Activated CD8-positive, alpha-beta memory T cell treated with anti-CD3 and anti-CD28 coated beads, Interleukin-2, amount 50 U/mL, for 1 hour (primary cell): ENCODE measurements at regions not wholly inside any gene's neighbourhood (a gene's known extent, or its start where the extent isn't known, plus 50 kb on each side); places are given as distances from the start of the nearest gene placed in this dataset.

Experiments used
- DNase-seq: peaks from one replicate; pipeline ENCODE4 v3.0.0-alpha.2; 2020; ENCODE audit errors: extremely low read depth

DNA sequence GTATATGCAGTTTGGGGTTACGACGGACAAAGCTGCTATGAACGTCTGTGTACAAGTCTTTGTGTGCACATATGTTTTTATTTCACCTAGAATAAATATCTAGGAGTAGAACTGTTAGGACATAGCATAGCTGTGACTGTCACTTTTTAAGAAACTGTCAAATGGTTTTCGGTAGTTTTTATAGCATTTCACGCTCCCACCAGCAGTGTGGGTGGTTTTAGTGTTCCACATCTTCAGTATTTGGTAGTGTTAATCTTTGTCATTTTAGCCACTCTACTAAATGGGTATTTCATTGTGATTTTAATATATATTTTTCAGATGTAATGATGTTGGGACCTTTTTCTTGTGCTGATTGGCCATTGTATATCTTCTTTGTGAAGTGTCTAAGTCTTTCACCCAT, 109.1 kb upstream of the BCAT1 start:
- DNase-seq: no peak

DNA sequence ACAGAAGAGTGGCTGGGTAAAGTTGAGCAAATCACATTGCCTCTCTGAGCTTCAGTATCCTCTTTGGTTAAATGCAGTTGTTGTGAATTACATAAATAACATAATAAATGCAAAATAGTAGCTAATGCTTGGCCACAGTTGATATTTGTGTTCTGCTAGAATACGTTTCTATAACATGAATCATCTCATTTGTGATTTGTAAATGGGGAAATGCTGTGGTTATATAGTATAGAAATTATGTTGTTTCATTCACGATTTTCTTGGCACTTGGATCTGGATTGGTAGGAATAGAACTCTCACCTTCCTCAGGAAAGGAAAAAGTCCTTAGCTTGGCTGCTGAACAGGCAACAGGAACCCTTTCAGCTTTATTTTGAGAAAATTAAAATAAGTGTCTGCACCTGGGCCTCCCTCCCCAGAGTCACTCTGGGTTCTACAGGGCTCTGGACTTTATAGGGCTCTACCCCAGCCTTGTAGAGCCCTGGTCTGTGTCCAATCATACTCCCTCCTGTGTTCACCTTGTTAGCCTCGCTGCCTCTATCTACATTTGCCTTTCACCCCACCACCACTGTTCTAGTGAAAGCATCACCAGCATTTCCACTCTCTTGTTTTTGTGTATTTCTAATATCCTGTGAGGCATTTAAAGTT, 107.7 kb upstream of the BCAT1 start:
- no peak for DNase-seq

DNA sequence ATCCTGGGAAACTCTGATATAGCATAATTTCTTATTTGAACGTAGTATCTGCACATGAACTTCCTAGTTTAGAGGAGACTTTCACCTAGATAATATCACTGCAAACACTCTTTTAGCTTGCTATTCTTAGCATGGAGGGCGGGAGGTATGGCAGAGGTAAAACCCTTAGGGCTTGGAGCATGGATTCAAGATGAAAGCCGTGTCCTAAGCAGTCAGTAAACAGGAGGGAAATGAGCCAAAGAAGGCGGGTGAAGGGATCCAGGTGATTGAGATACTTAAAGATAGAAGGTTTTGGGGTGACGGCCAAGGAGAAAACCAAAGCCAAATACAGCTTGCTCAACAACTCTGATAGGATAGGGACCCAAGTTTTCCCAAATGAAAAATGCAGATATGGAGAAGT, 107.1 kb upstream of the BCAT1 start:
- DNase-seq: no peak

DNA sequence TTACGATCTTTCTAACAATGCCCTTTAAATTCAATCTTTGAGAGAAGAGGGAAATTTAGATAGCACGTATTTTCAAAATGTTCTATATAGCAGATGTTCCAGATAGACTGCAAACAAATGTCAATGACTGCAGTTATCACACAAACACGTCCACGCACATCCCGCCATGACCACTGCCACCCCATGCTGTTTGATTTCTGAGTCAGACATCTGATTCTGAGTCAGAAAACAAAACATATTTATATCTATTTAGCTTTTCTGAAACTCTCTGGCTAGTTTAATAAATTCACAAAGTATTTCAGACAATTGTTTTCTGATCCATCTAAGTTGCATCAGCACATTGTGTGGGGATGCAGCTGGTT, 105.9 kb upstream of the BCAT1 start:
- DNase-seq: peak; percentile 17

DNA sequence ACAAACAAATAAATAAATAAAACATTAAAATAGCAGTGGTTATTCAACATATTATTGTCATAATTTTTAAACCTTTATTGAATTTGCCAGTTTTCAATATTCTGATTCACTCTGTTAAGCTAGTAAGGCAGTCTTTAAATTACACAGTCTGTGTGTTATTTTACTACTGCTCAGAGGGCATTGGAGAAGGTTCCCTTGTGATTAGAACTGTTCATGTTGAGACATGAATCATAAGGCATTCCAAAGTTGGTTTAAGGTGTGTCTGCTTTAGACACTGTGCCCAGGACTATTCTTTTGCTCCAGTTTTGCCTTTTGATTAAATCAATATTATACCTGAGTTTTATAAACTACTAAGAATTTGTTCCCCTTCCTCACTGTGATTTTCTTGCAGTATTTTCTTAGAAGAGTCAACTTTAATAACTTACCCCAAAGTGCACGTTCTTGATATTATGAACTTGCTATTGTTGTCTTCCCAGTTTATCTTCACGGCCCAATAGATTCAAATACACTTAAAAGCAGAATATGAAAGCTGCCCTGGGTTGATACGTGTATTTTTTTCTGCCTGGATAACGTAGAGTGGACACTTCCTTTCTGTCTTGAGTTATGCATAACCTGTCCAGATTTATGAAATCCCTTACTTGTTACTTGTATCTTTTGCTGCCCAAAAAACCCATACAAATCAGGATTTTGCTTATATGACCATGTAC, 105.3 kb upstream of the BCAT1 start:
- DNase-seq: no peak

DNA sequence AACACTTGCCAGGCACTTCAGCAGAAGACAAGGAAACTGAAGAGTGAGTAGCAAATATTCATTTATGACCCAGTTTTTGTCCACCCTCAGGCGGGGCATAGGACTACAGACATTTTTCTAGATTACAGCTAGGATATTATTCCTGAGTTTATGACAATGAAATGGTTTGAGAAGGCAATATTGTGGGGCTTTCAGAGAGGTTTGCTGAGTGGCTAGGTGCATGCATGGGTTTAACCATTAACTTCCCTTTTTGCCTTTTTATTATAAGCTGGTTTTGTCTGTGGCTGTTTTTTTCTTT, 104.0 kb upstream of the BCAT1 start:
- no peak for DNase-seq

DNA sequence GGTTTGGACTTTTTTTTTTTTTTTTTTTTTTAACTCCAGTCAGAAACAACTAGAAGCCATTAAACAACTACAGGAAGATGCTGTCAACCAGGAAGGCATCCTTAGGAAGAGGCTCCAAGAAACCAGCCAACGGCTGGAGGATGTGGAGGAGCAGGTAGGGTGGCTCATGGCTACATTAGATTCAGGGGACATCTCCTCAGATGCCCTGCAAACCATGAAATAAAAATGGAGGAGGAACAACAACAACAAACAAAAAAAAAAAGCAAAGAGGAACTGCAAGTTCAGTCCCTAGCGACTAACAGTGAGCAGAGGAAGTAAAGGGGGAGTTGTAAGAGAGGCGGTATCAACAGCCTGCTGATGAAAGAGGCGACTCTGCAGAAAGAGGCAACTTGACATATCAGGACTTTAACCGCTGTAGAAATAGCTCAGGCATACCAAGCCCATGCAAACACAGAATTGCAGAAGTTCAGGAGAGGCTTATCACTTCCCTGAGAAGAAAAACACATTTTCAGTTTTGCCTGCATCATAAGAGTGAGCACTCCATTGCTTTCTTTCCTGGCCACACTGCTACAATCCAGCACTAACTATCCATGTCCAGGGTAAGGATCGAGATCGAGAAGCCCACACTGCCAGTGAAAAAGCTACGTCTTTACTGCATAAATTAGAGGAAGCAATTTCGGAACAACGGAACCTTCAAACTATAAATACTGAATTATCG, 103.5 kb upstream of the BCAT1 start:
- peak; percentile 24 for DNase-seq

DNA sequence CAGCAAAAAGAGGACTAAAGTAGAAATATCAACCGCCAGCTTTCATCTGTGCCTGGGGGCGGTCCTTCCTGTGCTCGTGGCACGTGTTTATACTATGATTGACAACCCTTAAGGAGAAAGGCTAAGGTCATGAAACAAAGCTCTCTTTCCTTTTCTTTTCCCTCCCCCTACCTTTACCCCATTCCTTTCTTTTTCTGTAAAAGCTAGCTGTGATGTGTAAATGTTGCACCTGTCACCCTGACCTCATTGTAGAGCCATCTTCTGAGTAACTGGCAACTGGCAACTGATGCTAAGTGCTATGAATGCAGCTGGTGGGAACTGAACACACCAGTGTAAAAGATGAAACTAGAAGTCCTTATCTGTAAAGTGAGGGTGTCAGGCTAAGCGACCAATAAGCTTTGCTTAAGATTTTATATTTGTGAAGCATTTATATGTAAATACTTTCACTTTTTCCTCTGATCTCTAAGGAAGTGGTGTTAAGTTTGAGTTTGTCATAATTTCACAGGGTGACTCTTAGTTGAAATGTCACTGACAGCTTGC, 102.8 kb upstream of the BCAT1 start:
- DNase-seq: peak; percentile 19

DNA sequence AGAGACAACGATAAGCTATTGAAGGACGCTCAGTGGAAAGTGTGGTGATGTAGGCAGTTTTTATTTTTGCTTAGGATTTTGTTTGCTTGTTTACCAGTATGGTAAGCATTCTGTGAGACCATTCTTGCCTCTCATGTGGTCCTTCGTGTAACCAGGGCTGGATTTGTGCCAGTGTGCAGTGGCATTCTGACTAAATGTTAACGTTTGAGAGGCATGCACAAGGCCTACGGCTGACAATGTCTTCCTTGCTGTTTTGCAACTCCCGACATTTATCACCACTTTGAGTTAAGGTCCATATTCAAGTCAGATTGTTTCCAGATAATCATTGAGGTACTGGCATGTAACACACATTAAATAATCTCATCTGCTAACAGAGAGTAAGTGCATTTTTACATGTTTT, 102.3 kb upstream of the BCAT1 start:
- DNase-seq: no peak

DNA sequence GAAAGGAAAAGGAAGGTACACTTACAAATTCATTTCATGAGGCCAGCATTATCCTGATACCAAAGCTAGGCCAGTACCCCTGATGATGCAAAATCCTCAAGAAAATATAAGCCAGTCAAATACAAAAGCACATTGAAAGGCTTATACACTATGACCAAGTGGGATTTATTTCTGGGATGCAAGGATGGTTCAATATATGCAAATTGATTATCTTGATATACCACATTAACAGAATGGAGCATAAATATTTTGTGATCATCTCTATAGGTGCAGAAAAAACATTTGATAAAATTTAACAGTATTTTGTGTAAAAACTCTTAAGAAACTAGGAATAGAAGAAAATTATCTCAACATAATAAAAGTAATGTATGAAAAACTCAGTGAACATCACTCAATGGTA, 97.0 kb upstream of the BCAT1 start:
- DNase-seq: no peak

DNA sequence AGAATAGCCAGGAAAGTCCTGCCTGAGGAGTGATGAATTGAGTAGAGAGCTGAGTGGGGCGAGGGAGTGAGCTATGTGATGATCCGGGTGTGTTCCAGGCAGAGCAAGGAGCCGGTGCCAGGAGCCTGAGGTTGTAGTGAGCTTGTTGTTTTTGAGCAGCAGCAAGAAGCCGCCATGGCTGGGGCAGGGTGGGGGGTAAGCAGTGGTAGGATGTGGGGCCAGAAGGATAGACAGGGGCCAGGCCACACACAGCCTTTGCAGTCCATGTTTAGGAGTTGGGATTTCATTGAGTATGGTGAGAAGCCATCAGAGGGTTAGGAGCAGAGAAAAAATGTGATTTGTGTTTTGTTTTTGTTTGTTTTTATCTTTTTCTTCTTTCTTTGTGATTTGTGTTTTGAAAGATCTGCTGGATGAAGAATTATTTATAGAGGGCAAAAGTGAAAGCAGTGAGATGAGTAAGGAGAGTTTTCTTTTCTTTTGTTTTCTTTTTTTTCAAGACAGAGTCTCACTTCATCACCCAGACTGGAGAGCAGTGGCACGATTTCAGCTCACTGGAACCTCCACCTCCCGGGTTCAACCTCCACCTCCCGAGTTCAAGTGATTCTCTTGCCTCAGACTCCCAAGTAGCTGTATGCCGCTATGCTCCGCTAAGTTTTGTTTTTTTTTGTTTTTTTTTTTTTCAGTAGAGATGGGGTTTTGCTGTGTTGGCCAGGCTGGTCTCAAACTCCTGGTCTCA, 92.3 kb upstream of the BCAT1 start:
- DNase-seq: no peak

DNA sequence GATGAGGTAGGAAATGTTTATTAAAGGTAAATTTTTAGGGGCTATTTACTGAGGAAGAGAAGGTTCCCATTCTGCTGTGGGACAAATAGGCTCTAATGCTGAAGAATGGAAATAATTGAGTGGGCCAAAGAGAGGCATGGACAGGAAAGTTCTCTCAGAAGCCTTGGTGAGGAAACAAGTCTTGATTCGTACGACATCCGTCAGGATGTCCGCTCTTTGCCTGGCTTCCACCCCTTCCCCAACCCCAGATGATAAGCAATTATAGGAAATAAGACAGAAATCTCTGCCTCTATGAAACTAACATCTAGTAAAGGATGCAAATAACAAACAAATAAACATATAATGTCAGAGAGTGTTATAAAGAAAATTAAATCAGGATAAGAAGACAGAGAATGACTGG, 91.7 kb upstream of the BCAT1 start:
- no peak for DNase-seq

DNA sequence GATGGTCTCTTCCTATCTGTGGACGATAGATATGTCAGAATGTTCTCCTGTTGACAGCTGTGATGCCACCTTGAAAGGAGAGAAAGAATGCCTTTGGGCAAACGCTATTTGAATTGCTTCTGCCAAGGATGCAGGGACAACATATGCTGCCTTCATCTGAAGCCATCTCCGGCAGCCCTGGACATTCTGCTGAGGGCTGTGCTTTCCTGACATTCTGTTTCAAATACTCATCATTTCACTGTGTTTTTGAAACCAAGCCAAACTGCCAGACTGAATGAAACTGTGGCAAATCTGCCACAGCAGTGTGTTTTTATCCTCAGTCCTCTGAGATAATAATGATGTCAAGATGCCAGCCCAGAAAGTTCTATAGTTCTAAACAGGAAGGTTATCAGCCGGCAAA, 85.8 kb upstream of the BCAT1 start:
- no peak for DNase-seq

DNA sequence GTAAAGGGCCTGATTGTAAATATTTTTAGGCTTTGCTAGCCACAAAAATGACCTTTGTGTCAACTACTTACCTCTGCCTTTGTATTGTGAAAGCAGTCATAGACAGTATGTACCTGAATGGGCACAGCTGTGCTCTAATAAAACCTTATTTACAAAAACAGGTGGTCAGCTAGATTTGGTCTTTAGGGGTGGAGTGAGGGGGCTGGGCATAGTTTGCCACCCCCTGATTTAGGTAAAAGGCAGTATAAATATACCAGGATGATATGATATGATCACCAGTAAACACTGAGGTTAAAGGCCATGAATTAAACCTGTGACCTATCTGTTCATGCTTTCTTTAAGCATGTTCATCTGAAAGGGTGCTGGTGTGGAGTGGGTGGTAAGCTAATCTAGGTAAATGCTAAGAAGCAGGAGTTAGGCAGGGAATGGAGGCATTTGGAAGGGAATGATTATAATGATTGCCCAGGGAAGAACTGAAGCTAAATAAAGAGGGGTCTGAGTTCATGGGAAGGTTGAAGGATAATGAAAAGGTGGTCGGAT, 77.1 kb upstream of the BCAT1 start:
- no peak for DNase-seq

DNA sequence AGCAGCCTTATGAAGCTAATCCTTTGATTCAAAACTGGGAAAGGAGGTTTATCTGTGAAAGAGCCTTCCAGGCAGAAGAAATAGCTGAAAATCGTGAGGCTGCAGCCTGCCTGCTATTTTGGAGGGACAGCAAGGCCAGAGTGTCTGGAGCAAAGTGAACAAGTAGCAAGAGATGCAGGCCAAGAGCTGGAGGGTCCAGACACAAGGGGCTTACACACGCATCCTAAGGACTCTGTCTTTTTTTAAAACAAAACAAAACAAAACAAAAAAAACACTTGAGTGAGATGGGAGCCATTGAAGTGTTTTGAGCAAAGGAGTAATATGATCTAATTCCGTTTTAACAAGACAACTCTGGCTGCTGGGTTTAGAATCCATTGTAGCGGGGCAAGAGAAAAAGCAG, 76.4 kb upstream of the BCAT1 start:
- DNase-seq: no peak

DNA sequence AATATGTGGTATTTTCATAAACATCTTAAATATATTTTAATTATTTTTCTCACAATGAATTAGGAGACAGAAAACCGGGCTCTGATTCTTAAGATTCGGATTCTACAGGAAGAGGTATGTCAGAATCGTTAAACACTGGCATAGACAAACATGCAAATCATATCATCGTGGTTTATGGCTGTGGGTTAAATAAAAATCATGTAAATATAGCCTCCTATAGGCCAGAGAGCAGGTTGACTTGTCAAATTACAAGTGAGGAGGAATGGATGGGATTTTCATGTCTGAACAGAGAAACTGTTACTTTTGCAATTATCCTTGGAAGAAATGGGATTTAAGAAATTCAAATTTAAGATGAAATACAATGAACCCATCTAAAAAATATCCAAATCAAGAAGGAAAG, 74.9 kb upstream of the BCAT1 start:
- no peak for DNase-seq

DNA sequence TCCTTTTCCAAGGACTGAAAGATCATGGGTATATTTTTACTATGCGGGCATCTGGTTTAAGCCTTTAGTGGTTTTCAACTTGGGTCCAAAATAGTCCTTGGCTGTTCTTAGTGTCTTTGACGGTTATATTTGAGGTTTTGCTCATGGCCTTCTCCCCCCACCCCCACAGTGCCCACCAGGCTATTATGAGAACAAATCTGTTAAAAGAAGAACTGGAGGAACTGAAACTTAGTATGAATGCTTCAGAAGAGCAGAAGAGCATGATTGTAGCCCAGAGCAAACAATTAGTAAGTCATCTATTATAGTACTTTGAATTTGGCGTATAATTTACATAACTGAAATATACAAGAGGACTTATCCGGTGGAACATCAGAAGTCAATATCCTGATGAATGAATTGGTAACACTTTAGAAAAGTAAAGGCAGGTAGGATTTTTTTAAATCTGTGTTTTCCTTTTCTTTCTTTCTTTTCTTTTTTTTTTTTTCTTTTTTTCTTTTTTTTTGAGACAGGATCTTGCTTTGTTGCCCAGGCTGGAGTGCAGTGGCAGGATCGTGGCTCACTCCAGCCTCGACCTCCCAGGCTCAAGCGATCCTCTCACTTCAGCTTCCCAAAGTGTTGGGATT, 71.8 kb upstream of the BCAT1 start:
- DNase-seq: no peak

DNA sequence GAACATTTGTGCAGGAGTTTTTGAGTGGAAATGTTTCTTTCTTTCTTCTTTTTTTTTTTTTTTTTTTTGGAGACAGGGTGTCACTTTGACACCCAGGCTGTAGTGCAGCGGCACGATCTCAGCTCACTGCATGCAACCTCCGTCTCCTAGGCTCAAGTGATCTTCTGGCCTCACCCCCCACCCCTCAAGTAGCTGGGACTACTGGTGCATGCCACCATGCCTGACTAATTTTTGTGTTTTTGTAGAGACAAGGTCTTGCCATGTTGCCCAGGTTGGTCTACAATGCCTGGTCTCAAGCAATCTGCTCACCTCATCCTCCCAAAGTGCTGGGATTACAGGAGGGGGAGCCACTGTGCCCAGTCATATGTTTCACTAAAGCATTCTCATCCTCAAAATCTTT, 69.2 kb upstream of the BCAT1 start:
- no peak for DNase-seq

DNA sequence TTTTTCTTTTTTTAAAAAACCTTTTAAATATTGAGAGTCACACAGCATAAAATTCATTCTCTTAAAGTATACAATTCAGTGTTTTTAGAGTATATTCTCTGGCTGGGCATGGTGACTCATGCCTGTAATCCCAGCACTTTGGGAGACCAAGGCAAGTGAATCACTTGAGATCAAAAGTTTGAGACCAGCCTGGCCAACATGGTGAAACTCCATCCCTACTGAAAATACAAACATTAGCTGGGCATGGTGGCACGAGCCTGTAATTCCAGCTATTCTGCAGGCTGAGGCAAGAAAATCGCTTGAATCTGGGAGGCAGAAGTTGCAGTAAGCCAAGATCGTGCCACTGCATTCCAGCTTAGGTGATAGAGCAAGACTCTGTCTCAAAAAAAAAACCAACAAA, 68.4 kb upstream of the BCAT1 start:
- no peak for DNase-seq

DNA sequence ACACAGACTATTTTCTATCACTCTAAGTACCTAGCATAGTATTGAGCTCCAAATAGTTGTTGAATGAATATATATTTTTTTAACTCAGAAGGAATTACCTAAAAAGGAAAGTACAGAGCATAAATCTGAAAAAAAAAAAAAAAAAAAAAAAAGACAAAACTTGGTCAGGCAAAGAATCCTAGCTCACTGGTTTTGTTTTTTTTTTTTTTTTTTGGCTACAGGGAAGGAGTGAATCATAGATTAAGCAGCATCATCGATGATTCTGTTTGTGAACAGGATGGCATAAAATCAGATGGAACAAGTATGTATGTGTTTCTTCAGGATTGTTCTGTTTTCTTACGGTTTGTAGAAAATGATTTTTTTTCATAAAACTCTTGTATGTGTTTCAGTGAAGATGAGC, 66.1 kb upstream of the BCAT1 start:
- DNase-seq: no peak

DNA sequence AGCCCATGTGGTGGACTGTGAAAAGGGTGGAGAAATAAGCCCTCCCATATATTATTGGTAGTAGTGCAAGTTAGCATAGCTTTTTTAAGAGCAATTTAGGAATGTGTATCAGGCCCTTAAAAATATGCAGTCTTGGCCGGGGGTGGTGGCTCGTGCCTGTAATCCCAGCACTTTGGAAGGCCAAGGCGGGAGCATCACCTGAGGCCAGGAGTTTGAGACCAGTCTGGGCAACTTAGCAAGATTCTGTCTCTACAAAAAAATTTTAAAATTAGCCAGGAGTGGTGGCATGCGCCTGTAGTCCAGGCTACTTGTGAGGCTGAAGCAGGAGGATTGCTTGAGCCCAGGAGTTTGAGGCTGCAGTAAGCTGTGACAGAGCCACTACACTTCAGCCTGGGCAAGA, 64.2 kb upstream of the BCAT1 start:
- DNase-seq: no peak
